Right hindlimb (tissue), 1 donor: ENCODE measurements at regions not wholly inside any gene's neighbourhood (a gene's known extent, or its start where the extent isn't known, plus 50 kb on each side); places are given as distances from the start of the nearest gene placed in this dataset.
"Not testable (repeated sequence)": the region's sequence is repeated elsewhere in the genome, so short reads cannot be mapped to it uniquely, and the experiment has no call there.

Experiments used
- DNase-seq: peaks from one replicate; pipeline ENCODE4 v3.0.0-alpha.2; 2018

GRCh38 chr10:33643042-33643441 is 308.6 kb upstream of the NRP1 start:
- DNase-seq: no peak

- DNase-seq: no peak
Observed at GRCh38 chr10:33638891-33639290, 304.4 kb upstream of the NRP1 start.

GRCh38 chr10:33638374-33638773 is 303.9 kb upstream of the NRP1 start:
- DNase-seq: no peak

GRCh38 chr10:33635967-33636515 is 301.6 kb upstream of the NRP1 start:
- no peak for DNase-seq

DNA sequence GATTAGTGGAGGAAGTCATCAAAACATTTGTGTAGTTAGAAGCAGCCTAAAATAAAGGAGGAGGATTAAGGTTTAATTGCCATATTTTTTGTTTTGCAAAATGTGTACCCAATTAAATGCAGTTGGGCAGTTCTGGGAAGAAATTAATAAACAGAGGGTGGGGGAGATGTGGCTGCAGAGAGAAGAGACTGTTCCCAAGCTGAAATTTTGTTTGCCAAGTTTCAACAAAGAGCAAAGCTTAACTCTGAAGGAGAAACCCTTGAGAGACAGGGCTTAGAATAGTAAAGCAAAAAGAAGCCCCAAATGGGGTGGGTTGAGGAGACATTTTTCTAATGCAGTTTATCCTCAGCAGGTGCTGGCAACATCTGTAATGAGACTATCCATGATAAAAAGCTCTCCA is 298.0 kb upstream of the NRP1 start:
- no peak for DNase-seq

DNA sequence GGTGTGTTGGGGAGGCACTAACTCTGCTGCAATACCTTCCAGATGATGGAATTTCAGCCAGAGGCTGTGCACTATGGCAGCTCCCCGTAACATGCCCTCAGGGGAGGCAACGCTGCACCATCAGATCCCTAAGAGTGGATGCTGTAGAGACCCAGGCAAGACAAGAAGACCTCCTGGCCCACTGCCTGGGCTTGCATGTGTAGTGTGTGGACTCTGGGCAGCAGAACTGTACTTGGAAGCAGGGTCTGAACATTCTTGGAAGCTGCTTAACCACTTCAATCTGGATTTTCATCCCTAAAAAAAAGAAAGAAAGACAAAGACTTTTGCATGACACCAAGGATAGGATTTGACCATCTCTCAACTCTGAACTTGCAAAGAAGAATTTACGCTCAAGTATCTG is 297.5 kb upstream of the NRP1 start:
- peak; percentile 63 for DNase-seq

DNA sequence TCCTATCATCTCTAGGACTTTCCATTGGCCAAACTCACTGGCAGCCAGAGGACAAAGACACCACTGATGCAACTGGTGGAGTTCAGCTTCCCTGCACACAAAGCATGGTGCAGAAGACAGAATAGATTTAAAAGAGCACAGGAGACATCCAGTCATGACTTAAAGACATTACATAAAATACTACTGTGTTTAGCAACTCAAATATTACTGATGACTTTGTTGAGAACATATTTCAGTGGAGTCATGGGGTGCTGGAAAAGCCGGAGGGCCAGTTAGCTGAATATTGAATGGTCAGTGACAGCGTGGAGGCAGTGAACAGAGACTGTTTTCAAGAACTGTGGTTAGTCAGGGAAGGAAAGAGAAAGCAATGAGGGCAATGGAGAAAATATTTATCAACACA is 296.3 kb upstream of the NRP1 start:
- no peak for DNase-seq

- DNase-seq: no peak
Observed at GRCh38 chr10:33627611-33628010, 293.1 kb upstream of the NRP1 start.

- DNase-seq: no peak
Observed at GRCh38 chr10:33626798-33627466, 292.5 kb upstream of the NRP1 start.

DNA sequence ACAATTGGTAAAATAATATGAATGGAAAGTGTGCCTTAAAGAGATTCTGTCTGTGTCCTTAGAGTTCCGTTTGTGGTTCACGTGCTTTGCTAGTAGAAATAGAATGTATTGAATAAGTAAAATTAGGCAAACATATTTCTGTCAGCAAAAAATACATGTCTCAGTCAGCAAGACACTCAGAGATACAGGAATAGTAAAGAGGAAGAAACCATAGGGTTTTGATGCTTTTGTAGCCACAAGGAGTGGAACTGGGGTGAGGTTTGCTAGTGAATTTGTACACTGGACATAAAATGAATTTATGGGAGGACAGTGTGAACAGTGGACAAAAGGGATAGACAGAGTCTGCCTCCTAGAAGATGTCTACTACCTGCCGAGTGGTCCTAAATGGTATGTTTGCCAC is 289.2 kb upstream of the NRP1 start:
- DNase-seq: no peak

GRCh38 chr10:33621101-33621500 is 286.6 kb upstream of the NRP1 start:
- DNase-seq: no peak

- DNase-seq: no peak
Observed at GRCh38 chr10:33618196-33618595, 283.7 kb upstream of the NRP1 start.

DNA sequence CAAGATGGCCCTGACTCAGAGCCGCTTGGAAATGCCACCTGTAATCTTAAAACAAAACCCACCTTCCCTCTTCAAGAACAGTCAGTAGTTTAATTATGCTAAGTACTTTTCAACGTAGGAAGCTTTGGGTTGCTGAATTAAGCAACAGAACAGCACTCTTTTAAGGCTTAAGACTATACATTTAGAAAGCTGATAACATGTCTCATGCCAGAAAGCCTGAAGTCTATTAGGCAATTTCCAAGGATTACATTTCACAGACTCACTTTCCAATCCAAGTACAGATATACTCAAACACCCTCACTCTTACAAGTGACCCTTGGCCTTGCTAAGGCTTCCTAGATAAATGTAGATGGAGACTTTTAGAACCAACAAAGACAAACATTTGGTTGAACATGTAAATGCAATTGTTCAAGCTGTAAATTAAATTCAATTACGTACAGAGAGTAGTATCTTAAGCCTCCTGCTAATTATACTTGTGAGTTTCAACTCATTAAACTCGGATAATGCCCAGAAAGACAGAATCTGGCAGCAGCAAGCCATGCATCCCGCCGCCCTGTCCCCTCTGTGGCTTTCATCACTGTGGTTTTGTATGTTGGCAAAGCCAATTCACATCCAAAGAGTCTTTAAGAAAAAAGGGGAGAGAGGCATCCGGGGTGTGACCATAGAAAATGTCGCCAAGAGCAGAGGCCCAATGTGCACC is 283.1 kb upstream of the NRP1 start:
- DNase-seq: no peak

- DNase-seq: no peak
Observed at GRCh38 chr10:33616956-33617355, 282.5 kb upstream of the NRP1 start.

GRCh38 chr10:33612551-33612950 is 278.1 kb upstream of the NRP1 start:
- no peak for DNase-seq

DNA sequence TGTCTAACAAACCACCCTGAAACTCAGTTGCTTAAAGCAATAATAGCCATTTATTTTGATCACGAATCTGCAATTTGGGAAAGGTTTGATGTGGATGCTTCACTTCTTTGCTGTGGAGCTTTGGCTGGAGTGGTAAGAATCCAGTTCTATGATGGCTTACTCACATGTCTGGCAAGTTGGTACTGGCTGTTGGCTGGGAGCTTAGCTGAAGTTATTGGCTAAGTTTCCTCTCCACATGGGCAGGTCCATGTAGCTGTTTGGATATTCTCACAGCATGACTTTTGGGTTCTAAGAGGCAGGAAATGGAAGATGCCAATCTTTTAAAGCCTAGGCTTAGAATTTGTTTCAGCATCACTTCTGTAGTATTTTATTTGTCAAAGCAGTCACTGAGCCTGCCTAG is 277.6 kb upstream of the NRP1 start:
- no peak for DNase-seq

DNA sequence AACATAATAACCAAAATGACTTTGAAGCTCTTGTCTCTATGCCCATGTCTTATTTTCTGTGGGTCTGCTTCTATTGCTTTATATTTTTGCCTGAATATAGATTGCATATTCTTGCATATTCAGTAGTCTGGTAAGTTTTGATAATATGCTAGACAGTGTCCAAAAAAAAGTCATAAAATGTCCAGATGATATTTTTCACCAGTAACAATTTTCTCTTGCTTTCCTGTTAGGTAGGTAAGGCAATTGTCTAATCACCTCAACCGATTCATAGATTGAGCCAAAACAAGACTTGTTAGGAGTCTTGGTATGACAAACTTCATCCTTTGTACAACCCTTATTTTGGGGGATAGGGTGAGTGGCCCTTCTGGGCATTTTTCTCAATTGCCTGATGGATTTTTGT is 277.0 kb upstream of the NRP1 start:
- DNase-seq: no peak

GRCh38 chr10:33609546-33609945 is 275.1 kb upstream of the NRP1 start:
- DNase-seq: no peak

DNA sequence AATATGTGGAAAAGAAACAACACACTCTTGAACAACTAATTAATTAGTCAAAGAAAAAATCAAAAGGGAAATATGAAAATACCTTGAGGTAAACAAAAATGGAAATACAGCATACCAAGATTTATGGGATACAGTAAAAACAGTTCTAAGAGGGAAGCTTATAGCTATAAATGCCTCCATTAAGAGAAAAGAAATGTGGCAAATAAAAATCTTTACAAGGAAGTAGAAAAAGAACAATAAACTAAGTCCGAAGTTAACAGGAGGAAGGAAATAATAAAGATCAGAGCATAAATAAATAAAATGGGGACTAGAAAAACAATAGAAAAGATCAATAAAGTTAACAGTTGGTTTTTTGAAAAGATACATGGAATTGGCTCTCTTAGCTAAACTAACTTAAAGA is 267.8 kb upstream of the NRP1 start:
- no peak for DNase-seq

- DNase-seq: no peak
Observed at GRCh38 chr10:33600381-33600780, 265.9 kb upstream of the NRP1 start.

DNA sequence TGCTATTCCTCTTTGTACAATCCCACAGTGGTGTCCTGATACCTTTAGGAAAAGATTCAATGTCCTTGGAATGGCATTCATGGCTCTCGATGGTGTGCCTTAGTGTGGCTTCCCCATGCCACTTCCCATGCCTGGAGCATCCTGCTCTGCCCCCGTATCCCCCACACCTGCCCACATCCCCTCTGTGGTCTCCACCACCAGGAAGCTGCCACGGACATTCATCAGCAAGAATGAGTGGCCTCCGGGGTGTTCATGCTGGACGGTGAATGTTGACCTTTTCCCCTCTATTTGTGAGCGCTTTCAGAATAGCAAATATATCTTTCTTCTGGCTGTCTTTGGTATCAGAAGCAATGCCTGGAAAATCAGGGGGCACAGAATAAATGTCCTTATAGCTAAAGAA is 262.0 kb upstream of the NRP1 start:
- no peak for DNase-seq

GRCh38 chr10:33594475-33594874 is 260.0 kb upstream of the NRP1 start:
- DNase-seq: no peak

DNA sequence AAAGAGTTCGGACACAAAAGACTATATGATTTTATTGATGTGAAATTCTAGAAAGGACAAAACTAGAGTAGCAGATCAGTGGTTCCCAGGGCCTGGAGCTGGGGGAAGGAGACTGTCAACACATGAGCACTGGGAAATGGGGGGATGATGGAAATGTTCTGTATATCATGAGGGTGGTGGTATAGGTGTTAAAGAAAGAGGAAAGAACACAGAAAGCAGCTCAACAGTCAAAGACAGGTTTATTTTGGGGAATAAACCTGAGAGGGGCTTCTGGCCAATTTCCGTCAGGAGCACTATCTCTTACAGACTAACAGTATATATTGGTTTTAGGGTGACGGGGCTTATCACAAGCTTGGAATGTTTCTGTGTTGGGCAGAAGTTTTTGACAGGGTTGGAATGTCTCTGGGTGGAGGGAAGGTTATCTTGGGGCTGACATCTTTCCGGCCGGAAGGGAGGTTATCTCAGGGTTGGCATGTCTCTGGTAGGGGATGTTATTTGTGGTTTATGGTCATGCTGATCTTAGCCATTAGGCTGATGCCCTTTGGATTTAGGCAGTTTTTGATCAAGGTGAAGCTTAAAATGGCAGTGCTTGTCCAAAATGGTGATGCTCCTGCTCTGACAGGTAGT is 254.6 kb upstream of the NRP1 start:
- DNase-seq: no peak

- not testable (repeated sequence) for DNase-seq
Observed at GRCh38 chr10:33584596-33584995, 250.1 kb upstream of the NRP1 start.
